MCF 10A (cell line): ENCODE measurements at regions not wholly inside any gene's neighbourhood (a gene's known extent, or its start where the extent isn't known, plus 50 kb on each side); places are given as distances from the start of the nearest gene placed in this dataset.

ENCODE experiments used
- BruUV-seq: library from RNA; stranded (reverse); fragments of 400-500 nt; replicated peaks from 2 replicates; lab custom pipeline; 2021; lab: Mats Ljungman, UMichigan
- CTCF ChIA-PET: fragments of 300-600 bp; sonication (Branson Sonifier 250); formaldehyde crosslinking; extraction: SDS; loops from one replicate; lab custom pipeline; 2021; ENCODE audit warnings: antibody characterized with exemption, inconsistent platforms; lab: Yijun Ruan, JAX
- POLR2A ChIA-PET: fragments of 300-600, 350-650 bp; sonication (Branson Sonifier 250); formaldehyde crosslinking; extraction: SDS; loops from one replicate; lab custom pipeline; 2020; ENCODE audit warnings: antibody characterized with exemption, inconsistent platforms; lab: Yijun Ruan, JAX
- DNase-seq: peaks from one replicate; pipeline ENCODE4 v3.0.0-alpha.2; 2018; ENCODE audit not compliant: unreplicated experiment
- H3K27ac Mint-ChIP-seq: one replicate; pipeline ENCODE4 v1.8.0; 2022; ENCODE audit warnings: mild to moderate bottlenecking, low read depth, mixed read lengths; ENCODE audit not compliant: unreplicated experiment
- H3K27me3 Mint-ChIP-seq: one replicate; pipeline ENCODE4 v1.8.0; 2022; ENCODE audit warnings: mixed read lengths; ENCODE audit not compliant: insufficient read depth, unreplicated experiment
- H3K36me3 Mint-ChIP-seq: one replicate; pipeline ENCODE4 v1.8.0; 2022; ENCODE audit warnings: mild to moderate bottlenecking, moderate library complexity, mixed read lengths; ENCODE audit not compliant: insufficient read depth, unreplicated experiment
- H3K4me1 Mint-ChIP-seq: one replicate; pipeline ENCODE4 v1.8.0; 2022; ENCODE audit warnings: mixed read lengths; ENCODE audit not compliant: insufficient read depth, unreplicated experiment
- H3K4me3 Mint-ChIP-seq: one replicate; pipeline ENCODE4 v1.8.0; 2022; ENCODE audit warnings: mild to moderate bottlenecking, moderate library complexity, mixed read lengths; ENCODE audit not compliant: unreplicated experiment
- H3K9me3 Mint-ChIP-seq: one replicate; pipeline ENCODE4 v1.8.0; 2022; ENCODE audit warnings: mixed read lengths; ENCODE audit not compliant: unreplicated experiment
- CTCF ChIP-seq: fragments of 200-600 bp; IDR thresholded peaks from one replicate; pipeline ENCODE4 v1.8.0; 2022; ENCODE audit warnings: antibody characterized with exemption, mild to moderate bottlenecking; ENCODE audit not compliant: unreplicated experiment
- intact Hi-C: fragments of 100-400 bp; cut with micrococcal nuclease; formaldehyde crosslinking; loops from 2 replicates; pipeline ENCODE4 v1.14.1; 2022

DNA sequence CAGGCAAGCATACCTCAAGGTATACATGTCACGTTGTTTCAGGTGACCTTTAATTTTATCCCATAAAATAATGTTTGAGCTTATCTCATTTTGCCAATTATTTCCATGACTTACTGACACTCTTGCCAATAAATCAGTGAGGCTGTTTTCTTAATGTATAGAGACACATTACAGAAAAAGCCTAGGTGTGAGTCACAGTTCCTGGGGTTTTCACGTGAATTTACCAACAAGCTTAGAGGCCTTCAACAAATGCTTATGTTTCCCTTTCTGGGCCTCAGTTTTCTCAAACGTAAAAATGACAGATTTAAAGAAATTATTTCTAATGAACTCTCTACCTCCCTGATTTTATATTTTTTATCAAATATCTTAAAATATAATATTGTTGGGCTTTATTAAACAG, 517.5 kb upstream of the SPHKAP start:
- no peak for TF ChIP-seq CTCF
- intact Hi-C loops: loop anchor here (1.0 to 5.0 kb wide), 5 partner anchors 570 to 1018 kb away; no protein-coding TSS in a partner anchor
- Mint-ChIP-seq H3K9me3 (no peaks in the 10 kb centered on the region), H3K27ac (no peak overlapping the region), H3K36me3 (no peaks in the 10 kb centered on the region), H3K4me3 (no peak overlapping the region), H3K4me1 (peaks cover 10% of the 10 kb centered on the region), H3K27me3 (no peaks in the 10 kb centered on the region)
- no TSS peak for BruUV-seq
- peak; percentile 56 for DNase-seq
- ChIA-PET CTCF (interaction anchor here (0.5 to 1.4 kb wide), 4 partner anchors 10 to 1240 kb away, joined by 3 read pairs; no protein-coding TSS in a partner anchor), POLR2A (interaction anchor here (0.6 to 1.3 kb wide), 2 partner anchors 37 to 880 kb away, joined by 3 read pairs; no protein-coding TSS in a partner anchor)

GRCh38 chr2:228697456-228697855, 516.0 kb upstream of the SPHKAP start:
- Mint-ChIP-seq H3K4me1 (peaks cover 10% of the 10 kb centered on the region), H3K27ac (no peak overlapping the region), H3K4me3 (no peak overlapping the region), H3K36me3 (no peaks in the 10 kb centered on the region), H3K9me3 (no peaks in the 10 kb centered on the region), H3K27me3 (no peaks in the 10 kb centered on the region)
- ChIA-PET CTCF (interaction anchor here (0.6 kb wide), 2 partner anchors 39 to 289 kb away, joined by 3 read pairs; no protein-coding TSS in a partner anchor), POLR2A (no interaction called here)
- BruUV-seq: no TSS peak
- intact Hi-C loops: loop anchor here (5.0 kb wide), 2 partner anchors 735 to 1020 kb away; no protein-coding TSS in a partner anchor
- TF ChIP-seq CTCF: no peak
- DNase-seq: no peak

DNA sequence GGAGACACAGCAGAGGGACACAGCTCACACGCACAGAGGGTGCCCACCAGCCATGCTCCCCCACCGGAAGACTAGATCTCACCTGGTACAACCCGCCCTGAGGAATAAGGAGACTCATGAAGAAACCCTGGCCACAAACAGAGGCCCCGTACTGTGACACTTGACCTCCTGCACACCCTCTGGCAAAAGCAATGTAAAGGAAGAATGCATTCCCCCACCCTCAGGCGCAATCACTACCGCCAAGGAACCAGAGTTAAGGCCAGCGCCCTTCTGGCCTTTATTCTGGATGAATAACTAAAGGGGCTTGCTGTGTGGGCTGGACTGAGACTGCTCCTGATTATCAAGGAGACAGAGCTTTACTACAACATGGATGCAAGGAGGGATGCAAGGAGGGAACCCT, 509.2 kb upstream of the SPHKAP start:
- H3K9me3 Mint-ChIP-seq: no peaks in the 10 kb centered on the region
- DNase-seq: no peak
- ChIA-PET POLR2A (interaction anchor here (0.7 kb wide), 1 partner anchor 10 kb away, joined by 3 read pairs; no protein-coding TSS in a partner anchor), CTCF (interaction anchor here (1.0 kb wide), 1 partner anchor 9 kb away, joined by 4 read pairs; no protein-coding TSS in a partner anchor)
- intact Hi-C loops: no loop called here
- no peaks in the 10 kb centered on the region for H3K27me3 Mint-ChIP-seq
- no peaks in the 10 kb centered on the region for H3K36me3 Mint-ChIP-seq
- no peak overlapping the region for H3K27ac Mint-ChIP-seq
- H3K4me3 Mint-ChIP-seq: no peak overlapping the region
- BruUV-seq: no TSS peak
- TF ChIP-seq CTCF: no peak
- H3K4me1 Mint-ChIP-seq: peaks cover 6% of the 10 kb centered on the region

GRCh38 chr2:228689053-228689452, 507.6 kb upstream of the SPHKAP start:
- H3K36me3 Mint-ChIP-seq: no peaks in the 10 kb centered on the region
- H3K4me3 Mint-ChIP-seq: no peak overlapping the region
- ChIA-PET CTCF (interaction anchor here (0.6 to 1.5 kb wide), 10 partner anchors 9 to 988 kb away, joined by 3 to 6 read pairs (median 4); no protein-coding TSS in a partner anchor), POLR2A (interaction anchor here (0.7 to 0.9 kb wide), 2 partner anchors 57 to 216 kb away, joined by 3 read pairs; no protein-coding TSS in a partner anchor)
- BruUV-seq: no TSS peak
- H3K4me1 Mint-ChIP-seq: peaks cover 6% of the 10 kb centered on the region
- H3K9me3 Mint-ChIP-seq: no peaks in the 10 kb centered on the region
- H3K27ac Mint-ChIP-seq: no peak overlapping the region
- no peak for DNase-seq
- peak; percentile 51 for TF ChIP-seq CTCF
- intact Hi-C loops: no loop called here
- H3K27me3 Mint-ChIP-seq: no peaks in the 10 kb centered on the region
